HG03159 (cell line): ENCODE measurements at regions not wholly inside any gene's neighbourhood (a gene's known extent, or its start where the extent isn't known, plus 50 kb on each side); places are given as distances from the start of the nearest gene placed in this dataset.
"Not testable (repeated sequence)": the region's sequence is repeated elsewhere in the genome, so short reads cannot be mapped to it uniquely, and the experiment has no call there.

Source experiments
- ATAC-seq: cut with Tn5 transposase; IDR thresholded peaks from one replicate; pipeline ENCODE4 v1.9.1; 2021; ENCODE audit warnings: mild to moderate bottlenecking, moderate library complexity; ENCODE audit not compliant: unreplicated experiment

DNA sequence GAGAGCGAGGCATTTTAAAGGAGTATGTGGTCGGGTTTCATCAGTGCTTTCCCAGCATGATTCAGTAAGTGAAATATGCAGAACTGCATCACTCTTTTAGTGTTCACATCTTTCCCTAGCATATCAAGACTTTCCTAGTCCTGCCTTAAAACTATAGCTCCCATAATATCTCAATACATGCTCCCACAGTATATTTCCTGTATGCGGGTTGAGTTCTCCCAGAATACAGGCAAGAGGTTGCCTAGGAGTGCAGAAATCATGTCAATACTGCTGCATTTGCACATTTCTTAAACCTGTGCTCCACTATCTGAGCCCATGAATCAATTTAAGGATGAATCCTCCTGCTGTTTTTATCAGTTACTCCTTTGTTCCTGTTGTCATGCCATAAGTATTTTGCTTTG is 386.6 kb upstream of the SLC35B3 start:
- no peak for ATAC-seq

- no peak for ATAC-seq
Measured at GRCh38 chr6:8820313-8820712, 385.0 kb upstream of the SLC35B3 start.

DNA sequence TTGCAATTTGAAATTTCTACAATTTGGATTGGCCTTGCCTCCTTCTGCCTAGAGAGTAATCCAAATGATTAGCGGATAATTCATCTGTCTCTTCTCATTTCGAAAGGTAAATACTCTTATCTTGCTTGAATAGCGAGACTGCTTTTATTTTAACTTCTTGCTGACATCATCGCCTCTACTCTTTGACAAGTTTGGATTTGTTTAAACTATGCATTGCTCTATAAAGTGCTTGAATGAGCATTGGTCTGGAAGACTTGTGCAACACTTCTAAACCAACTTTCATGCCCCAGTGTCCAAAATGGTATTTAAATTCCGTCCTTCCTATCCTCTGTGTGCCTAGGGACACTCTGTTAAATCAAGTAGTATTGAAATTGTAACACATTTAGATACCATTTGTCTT is 384.1 kb upstream of the SLC35B3 start:
- ATAC-seq, result no peak

GRCh38 chr6:8814440-8815000 is 379.2 kb upstream of the SLC35B3 start:
- no peak for ATAC-seq

DNA sequence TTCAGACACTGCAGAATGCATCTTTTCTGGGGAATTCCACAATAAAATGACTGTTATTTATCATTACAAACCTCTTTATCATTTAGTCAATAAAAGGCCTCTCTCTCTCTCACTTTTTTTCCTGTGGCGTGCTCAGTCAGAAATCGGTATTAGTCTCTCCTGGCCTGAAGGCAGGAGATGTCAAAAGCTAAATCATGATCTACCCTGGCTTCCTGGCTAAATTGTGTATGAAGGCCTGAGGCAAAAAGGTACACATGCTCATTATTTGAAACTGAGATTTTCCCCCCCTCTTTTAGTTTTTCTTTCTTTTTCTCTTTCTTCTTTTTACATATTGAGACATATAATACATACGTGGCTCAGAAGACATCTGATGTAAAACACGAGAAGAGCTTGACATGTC is 375.0 kb upstream of the SLC35B3 start:
- ATAC-seq, result no peak

DNA sequence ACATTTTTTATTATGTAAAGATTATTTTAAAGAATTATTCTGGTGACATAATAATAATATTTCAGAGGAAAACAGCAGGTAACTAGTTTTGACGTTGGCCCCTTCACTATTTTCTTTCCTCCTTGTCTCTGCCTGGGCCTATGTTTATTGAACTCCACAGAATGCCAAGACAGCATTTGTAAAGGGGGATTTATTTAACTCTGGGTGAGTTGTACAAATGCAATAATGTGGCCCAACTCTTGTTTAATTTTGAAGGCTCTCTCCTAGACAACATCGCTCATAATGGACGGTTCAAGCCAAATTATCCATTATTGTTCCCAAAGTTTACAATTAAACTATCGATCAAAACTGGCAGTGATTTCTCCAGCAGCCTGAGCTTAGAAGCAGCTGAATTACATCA is 374.3 kb upstream of the SLC35B3 start:
- ATAC-seq, result no peak

DNA sequence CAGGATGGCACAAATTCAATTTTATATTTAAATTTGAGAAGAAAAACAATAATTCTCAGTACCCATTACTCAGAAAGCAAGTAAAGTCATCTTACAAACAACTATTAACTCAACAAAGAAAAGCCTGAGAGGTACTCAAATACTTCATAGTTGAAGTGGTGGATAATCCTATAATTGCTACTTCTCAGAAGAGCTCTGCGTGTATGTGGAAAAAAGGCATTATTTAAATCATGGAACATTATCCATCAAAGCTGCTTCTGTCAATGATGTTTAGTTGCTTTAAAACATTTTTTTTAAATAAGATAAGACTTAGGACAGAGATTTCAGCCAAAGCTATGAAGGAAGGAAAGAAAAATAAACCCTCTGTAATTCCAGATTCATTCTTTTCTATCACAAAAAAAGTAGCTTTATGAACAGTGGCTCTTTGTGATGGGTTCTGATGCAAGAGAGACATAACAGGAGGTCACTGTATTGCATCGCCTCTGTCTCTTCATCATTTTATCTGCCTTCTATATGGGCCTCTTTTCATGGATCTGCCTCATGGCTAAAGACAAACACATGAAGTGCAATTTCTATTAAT is 367.9 kb upstream of the SLC35B3 start:
- no peak for ATAC-seq

DNA sequence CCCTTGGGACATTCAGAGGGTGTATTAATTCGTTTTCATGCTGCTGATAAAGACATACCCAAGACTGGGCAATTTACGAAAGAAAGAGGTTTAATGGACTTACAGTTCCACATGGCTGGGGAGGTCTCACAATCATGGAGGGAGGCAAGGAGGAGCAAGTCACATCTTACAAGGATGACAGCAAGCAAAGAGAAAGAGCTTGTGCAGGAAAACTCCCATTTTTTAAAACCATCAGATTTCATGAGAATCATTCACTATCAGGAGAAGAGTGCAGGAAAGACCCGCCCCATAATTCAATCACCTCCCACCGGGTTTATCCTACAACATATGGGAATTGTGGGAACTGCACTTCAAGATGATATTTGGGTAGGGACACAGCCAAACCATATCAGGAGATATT is 367.1 kb upstream of the SLC35B3 start:
- not testable (repeated sequence) for ATAC-seq

DNA sequence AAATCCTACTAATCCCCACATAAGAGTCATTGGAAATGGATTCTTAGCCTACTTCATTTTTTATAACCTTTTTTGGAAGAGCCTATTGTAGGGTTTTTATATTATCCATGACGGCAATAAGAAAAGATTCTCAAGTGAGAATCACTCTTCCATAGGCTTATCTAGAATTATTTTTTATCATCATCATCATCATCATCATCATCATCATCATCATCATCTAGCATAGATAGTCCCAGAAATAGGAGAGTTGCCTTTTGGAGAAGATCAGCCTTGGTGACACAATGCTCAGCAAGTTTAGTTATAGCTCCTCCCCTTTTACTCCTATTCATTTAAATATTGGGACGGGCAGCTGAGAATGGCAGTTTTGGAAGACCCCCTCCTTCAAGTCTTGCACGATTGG is 359.1 kb upstream of the SLC35B3 start:
- no peak for ATAC-seq

DNA sequence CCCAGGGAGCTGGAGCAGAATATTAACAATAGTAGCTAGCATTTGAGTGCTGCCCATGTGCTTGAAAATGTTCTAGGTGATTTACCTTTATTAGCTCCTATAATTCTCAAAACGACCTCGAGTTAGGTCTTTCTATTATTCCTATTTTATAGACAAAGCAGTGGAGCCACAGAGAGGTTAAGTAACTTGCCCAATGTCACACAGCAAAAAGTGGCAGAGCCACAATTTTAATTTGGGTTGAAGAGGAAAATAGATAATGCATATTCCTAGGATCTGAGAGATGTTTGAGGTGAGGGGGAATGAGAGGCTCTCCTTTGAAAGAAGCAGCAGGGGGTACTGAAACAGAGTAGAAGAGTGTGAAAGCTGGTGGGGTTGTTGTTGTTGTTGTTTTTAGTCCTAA is 354.5 kb upstream of the SLC35B3 start:
- no peak for ATAC-seq

DNA sequence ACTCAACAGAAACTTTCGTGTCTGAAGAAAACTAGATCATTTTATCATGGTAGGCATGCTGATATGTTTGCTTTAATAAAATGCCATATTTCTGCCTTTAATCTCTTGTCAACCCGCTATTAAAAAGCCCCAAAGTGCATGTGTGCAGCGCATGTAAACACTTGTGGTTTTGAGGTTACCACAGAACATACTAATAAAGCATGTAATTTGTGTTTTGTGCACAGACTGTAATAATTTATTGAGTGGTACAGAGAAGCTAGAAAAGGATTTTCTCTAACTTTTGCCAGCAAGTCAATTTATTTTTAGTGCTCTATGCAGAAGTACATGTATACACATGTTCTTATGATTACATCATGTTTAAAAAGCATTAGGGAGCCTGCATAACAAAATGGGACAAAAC is 349.9 kb upstream of the SLC35B3 start:
- ATAC-seq, result no peak

GRCh38 chr6:8783191-8783590 is 347.8 kb upstream of the SLC35B3 start:
- no peak for ATAC-seq

DNA sequence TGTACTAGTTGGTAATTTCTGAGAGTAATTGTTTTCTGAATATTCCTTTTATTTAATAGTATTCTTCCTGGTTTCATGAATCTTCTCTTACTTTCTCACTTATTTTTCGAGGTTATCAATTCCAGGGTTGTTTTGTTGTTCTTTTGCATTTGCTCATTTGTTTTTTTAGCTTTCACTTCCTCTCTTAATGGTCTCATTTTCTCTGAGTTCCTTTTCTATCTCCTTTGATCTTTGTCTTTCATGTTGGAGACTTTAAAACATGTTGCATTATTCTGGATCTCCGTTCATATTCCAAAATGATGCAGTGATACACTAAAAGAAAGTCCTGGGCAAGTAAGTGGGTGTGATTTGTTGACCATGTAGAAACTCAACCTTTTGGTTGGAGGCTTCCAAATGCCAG is 345.3 kb upstream of the SLC35B3 start:
- no peak for ATAC-seq

- no peak for ATAC-seq
Measured at GRCh38 chr6:8764733-8765132, 329.4 kb upstream of the SLC35B3 start.

GRCh38 chr6:8760951-8761350 is 325.6 kb upstream of the SLC35B3 start:
- ATAC-seq, result no peak

DNA sequence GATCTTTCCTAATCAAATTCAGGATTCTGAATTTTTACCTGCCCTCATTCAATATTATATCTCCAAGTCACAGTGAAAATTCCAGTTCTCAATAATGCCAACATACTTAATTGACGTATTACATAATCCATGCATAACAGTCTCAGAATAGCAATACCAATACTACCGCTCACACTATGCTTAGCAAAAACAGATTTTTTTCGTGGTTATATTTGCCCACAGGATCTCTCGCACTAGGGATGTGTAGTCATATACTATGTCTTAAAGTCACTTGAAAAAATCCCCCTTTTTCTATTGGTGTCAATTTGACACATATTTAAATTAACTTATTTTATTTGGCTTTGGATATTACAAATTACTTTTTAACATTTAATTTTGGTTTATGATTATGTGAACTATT is 323.1 kb upstream of the SLC35B3 start:
- no peak for ATAC-seq

- ATAC-seq, result no peak
Measured at GRCh38 chr6:8750627-8751026, 315.3 kb upstream of the SLC35B3 start.

DNA sequence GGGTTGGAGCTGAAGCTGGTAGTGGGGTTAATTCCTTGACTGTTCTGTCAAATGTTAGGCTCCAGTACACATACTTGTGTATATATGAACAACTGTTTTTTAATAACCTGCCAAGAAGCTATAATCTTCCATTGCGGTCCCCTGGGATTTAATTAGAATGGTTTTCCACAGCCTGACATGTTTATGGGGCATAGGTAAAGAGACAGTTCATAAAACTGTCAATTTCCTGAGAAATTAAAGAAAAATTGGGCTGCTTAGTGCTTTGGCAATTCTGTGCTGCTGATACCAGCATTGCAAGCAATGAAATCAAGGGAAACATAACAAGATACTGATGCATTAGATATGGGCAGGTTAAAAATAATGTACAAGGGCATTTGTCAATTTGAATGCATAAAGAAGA is 314.1 kb upstream of the SLC35B3 start:
- no peak for ATAC-seq

DNA sequence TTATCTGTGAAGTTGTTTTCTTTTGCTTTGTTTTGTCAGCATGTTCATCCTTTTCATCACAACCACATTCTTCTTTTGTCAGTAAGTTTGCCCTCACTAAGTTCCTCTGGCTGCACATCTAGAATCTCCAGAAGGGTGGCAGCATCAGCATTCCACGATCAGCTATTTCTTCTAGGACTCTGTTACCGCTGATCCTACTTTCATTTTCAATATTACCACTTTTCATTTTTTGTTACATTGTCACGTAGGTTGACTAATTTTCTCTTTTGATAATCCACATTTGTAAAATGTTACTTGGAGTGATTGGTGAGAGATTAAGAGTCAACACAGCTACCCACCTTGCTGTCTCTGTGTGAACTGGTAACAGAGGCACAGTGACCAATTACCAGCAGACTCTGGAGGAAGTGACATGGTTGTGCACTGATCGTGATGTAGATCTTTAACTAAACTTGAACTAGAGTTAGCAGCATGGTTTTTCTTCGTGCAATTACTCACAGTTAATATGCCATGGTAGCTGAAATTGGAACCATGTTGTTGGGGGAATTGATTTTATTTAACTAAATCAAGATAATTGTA is 307.9 kb upstream of the SLC35B3 start:
- peak; percentile 87 for ATAC-seq

DNA sequence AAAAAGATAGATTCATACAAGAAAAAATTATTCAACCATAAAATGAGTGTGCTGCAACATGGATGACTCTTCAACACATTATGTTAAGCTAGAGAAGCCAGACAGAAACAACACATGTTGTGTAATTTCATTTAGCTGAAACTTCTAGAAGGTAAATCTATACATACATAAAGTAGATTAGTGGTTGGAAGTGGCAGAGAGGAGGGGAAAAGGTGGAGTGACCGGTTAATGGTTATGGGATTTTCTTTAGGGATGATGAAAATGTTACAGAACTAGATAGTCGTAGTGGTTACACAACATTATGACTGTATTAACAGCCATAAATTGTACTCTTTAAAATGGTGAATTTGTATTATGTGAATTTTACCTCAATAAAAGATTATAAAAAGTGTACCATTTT is 304.1 kb upstream of the SLC35B3 start:
- ATAC-seq, result no peak

DNA sequence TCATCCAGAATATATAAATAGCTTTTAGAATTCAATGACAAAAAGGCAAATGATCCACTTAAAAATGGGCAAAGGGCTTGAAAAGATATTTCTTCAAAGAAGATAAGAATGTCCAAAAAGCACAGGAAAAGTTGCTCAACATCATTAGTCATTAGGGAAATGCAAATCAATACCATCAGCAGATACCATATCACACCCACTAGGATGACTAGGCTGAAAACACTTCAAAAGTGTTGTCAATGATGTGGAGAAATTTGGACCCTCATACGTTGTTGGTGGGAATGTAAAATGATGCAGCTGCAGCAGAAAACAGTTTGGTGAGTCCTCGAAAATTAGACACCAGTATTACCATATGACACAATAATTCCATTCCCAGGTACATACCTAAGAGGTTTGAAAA is 303.6 kb upstream of the SLC35B3 start:
- no peak for ATAC-seq

- ATAC-seq, result no peak
Measured at GRCh38 chr6:8736156-8736895, 301.0 kb upstream of the SLC35B3 start.
